ENCODE measurements at regions not wholly inside any gene's neighbourhood (a gene's known extent, or its start where the extent isn't known, plus 50 kb on each side); places are given as distances from the start of the nearest gene placed in this dataset.

DNA sequence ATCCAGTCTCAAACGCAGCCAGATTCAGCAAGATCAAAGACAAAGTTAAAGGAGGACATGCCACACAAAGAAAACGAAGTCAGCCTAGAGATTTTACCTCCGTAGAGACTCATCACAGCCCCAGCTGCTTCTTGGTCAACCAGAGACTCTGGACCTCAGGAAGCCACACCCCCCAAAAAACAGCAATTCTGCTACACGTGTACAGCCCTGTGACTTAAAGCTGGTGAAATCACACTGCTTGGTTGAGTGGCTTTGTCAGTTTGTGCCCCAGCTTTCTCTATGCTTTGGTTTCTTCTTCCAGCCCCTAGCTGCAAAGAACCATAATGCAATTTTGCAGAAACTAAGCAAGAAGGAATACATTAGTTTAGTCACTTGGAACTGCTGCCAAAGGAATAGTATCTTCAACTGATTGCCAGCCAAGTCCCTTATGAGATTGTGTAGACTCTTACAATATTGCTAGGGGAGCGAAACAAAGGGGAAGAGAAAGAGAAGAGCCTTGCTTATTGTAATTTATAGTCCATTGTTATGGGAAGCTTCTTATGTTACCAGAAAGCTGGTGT lies 158.8 kb upstream of the ZNF462 start:
- no peak for DNase-seq (ENCODE audit: low read depth in 2 of 2)

DNA sequence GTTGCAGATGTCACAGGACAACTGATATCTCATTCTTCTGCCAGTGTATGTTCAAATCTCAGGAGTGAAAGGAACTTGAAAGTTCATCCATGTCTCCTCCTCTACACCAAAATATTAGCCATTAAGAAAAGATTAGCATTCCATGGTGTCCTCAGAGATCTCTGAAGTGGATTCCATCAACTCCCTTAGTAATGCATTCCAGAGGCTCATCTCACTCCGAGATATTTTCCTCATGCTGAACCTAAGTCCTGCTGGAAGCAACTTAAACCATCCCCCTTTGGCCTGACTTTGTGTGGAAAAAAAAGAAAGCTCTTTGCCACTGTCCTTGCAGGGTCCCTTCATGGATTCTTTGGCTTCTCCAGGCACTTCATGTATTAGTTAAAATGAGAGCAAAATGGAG lies 155.7 kb upstream of the ZNF462 start:
- no peak for DNase-seq (ENCODE audit: low read depth in 2 of 2)

DNA sequence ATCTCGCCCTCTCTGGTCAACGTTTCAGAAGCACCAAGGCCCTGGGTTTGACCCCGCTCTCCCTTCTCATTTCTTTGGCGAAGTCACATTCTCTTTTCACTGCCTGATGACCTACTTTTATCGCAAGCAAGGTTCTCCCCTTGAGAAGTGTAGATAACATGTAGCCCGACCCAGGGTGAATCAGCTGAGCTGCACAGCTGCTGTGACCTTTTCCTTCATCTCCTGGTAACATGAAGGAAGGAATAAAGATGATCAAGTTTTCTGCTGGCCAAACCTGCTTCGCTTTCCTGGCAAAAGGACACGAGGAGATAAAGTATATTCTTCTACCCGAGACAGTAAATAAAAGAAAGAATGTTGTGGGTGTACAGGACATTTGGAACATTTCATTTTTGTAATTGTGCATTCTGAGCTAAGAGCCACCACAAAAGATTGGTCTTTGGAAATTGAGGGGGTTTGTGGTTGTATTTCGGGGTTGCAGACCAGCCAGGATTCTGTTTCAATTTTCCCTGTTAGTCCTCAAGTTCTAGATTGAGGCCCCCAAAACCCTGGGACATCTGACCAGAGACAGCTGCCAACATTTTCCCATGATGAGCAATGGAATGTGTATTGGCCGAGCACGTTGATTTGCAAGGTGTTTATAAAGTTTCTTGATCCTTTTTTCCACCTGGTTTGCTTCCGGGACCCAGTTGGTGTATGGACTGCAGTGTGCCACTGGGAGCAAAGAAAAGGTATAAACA lies 155.1 kb upstream of the ZNF462 start:
- DNase-seq (ENCODE audit: low read depth in 2 of 2), result no peak

DNA sequence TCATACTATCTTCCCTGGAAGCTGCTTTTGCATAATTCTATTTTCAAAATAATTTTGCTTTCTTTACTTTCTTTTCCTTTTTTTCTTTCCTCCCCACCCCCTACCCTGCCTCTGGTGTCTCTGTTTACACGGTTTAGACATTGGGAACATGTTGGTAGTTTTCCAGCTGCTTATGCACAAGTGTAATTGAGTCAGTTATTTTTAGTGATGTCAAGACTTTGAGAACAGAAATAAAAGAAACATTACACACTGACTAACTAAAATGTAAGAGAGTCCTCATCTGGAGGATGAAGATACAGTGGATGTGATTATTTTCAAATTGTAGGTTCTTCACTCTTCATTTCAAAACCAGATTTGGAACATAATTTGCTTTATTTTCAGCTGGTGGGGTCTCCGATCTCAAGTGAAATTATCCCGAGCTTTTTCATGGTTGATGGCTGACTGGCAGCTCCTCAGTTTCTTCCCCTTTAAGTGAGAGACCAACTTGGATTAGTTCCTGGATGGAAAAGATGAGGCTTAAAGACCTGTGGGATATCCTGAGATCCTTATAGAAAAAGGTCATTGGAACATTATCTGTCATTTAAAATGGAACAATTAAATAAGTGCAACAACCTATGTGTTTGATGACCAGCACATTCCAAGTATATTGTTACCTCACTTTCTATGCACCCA lies 154.4 kb upstream of the ZNF462 start:
- DNase-seq (ENCODE audit: low read depth in 2 of 2), result no peak

DNA sequence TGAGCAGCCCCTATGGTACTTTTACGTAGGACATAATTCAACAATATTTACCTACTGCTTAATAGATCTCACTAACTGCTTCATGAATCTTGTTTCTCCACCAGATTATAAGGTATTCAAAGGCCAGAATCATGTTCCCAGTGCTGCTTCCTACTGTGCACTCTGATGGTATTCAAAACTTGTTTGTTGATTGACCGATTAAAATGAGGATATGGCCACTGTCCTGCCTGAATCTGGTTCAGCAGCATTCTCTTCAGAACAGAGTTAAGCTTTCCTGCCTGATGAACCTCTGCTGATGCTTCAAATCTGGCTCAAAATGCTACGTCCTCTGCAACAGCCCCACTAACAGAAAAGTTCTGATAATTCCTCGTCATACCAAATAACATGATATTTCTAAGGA lies 150.7 kb upstream of the ZNF462 start:
- DNase-seq (ENCODE audit: low read depth in 2 of 2), result no peak

DNA sequence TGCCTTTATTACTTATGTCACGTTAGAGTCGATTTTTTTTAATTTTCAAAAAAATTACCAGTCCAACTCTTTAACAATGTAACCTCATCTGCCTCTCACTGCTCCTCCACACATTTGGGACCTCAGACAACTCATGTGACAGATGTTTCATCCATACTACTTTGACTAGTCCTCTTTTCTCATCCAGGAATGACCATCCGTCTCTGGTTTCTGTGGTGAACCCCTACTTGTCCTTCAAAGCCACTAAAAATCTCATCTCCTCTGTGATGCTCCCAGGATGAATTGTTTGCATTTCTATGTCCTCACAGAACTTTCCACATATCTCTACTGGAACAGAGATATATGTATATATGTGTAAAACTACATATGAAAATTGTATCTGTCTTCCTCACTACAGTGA lies 149.8 kb upstream of the ZNF462 start:
- DNase-seq (ENCODE audit: low read depth in 2 of 2), result no peak

DNA sequence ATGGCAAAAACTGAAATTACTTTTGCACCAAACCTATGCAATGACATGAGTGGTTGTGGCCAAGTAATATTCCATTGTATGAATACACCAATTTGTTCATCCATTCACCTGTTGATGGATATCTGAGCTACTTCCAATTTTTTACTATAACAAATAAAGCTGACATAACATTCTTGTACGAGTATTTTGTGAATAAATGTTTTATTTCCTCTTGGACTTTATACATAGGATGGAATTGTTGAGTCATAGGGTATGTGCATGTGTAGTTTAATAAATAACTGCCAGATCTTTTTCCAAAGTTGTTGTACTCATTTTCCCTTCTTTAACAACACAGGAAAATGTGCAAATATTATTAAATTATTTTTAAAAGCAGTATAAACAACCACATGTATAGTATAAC lies 146.1 kb upstream of the ZNF462 start:
- DNase-seq (ENCODE audit: low read depth in 2 of 2), result no peak

DNA sequence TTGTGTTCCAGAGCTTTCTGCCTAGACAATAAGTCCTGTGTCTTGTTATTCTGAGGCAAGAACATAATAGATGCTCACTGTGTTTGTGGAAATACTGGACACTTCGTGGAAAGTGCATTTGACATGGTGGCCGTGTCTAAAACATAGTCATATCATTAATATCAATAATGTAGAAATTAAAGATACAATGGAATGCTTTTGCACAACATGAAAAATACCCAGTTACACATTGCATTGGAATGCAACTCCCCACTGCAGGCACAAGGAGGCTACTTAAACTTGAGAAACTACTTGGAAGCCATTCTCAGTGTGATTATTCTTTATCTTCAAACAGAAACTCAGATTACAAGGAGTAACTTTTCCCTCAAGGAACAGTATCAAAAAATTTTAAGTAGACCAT lies 145.3 kb upstream of the ZNF462 start:
- DNase-seq (ENCODE audit: low read depth in 2 of 2), result no peak

DNA sequence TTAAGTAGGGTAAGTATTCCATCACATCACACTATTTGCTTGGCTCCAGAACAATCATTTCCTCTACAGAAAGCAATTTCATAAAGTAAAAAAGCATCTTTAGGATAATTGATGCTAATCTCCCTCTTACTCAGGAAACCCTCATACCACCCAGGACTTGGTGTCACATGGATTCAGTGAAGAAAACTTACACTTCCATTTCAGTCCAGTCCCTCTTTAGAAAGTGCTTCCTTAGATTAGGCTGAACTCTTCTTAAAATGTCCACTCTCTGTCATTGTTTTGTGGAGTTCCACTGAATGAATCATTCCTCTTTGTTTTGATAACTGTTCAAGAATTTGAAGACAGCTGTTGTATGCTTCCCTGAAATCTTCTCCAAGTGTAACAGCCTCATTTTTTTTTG lies 144.0 kb upstream of the ZNF462 start:
- DNase-seq (ENCODE audit: low read depth in 2 of 2), result no peak

DNA sequence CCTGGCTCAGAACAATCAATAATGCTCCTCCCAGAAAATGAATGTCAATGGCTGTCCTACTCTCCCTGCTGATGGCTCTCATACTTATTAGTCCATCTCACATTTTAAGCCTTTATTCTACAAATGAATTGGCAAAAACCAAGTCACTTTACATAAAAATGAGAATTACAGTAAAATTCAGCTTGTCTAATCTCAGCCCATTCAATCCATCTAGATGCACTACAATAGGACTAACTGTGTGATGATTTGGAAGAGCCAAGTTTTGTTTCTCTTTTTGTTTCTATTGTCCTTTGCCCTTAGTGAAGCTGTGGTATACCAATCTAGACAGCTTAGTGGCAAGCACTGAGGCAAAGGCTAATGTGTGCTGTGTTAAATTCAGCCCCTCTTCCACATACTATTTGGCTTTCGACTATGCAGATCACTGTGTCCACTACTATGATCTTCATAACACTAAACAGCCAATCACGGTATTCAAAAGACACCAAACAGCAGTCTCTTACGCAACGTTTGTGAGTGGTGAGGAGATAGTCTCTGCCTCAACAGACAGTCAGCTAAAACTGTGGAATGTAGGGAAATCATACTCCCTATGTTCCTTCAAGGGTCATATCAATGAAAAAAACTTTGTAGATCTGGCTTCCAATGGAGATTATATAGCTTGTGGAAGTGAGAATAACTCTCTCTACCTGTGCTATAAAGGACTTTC lies 140.8 kb upstream of the ZNF462 start:
- no peak for DNase-seq (ENCODE audit: low read depth in 2 of 2)

DNA sequence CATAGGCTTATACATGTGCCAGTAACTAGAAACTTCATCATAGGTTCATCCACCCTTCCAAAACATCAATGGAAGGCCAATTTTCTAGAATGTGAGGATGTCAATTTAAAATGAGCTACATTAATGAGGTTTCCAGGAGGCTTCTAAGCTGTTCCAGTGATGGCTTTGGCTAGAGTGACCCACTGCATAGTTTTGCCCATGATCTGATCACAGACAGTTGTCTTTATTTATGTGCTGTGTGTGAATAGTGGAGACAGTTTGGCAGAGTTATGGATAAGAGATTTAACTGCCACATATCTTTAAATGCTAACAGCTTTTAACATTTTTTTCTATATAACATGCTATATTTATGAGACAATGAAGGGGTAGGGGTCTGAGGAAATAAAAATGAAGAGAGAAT lies 139.0 kb upstream of the ZNF462 start:
- no peak for DNase-seq (ENCODE audit: low read depth in 2 of 2)

DNA sequence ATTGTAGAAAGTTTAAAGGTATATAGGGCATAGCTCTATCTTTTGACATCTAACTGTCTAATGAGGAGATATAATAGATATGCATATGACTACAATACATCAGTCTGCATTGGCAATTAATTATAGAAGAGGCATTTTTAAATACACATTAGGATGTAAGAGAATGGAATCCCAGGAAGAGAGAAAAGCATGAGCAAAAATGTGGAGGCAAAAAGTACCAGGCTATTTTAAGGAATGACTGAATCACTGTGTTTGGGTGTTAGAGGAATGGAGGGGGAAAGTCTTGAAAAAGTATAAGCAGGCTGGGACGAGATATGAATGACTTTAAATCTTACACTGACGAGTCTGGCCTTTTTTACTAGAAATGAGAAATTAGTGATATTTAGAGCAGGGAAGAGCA lies 138.4 kb upstream of the ZNF462 start:
- no peak for DNase-seq (ENCODE audit: low read depth in 2 of 2)

DNA sequence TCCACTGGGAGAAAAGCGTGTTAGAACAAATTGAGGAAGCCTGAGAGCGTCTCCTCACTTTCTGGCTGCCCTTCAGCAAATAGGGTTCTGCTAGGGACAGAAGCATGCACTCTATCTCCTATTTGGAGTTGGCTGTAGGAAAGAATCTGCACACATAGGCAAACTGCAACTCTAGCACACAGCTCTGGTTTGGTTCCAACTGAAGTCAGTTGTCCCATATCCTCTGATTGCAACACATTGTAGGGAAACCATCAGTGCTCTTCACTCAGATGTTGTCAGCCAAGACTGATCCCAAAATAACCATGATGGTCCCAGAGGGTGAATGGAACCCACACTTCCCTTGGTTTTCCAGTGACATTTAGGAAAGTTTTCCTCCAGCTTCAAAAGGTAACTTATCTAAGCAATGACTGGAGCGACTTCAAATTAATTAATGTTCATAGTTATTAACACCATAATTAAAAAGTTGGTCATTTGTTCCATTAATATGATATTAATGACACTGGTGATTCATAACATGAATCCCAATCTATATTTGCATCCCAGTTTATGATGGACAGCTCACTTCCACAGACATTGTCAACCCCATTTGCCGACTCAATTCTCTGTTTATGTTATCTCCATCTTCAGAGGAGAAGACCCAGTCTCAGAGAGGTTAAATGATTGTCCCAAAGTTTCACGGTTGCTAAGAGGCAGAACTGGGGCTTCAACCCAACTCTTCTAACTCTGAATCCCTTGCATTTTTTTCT lies 136.7 kb upstream of the ZNF462 start:
- DNase-seq (ENCODE audit: low read depth in 2 of 2), result no peak

DNA sequence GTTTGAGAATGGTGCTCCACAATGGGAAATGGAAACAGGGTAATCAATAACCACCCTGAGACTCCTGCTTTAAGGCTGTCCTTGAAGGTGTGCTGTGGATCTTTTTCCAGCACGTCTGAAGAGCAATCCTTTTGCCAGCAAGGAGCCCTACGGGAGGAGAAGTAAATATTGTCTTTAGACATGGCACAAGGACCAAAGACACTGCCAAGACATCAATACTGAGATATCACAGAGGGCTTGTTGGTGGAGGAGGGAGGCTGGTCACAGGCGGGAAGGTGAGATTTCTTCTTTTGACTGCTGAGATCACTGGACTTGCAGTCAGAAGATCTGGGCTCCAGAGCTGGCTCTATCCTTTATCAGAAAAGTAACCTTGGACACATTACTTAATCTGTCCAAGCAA lies 135.0 kb upstream of the ZNF462 start:
- DNase-seq (ENCODE audit: low read depth in 2 of 2), result no peak

DNA sequence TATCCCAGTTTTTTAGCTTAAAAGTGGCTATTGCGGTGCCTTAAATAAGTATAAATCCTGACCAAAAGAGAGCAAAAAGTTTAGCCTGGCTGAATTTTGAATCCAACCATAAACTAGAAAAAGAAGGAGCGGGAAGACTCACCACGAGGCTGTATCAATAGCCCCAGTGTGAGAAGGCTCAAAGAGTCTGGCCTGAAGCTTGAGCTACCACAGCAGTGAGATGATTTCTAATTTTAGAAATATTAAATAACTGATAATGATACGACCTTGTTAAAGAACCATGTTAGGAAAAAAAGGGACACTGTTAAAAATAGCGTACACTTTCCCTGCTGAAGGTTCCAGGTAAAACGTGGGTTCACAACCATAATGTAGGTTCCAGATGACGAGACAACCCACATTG lies 134.1 kb upstream of the ZNF462 start:
- DNase-seq (ENCODE audit: low read depth in 2 of 2), result no peak

DNA sequence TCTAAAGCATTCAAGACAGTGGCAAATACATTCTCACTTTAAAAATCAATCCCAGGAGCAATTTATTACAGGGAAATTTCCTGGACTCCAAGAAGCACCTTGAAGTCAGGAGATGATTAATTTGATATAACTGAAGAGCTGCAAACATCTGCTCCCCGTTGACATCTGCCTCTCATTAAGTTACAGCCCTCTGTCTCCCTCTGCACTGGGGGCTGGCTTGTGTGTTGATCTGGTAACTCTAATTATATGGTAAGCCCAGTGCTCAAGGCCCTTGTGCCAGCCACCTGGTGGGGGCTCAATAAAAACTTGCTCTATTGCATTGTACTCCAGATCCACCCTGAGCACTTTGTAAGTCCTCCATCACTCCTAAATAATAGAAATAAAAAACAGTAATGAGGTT lies 131.1 kb upstream of the ZNF462 start:
- no peak for DNase-seq (ENCODE audit: low read depth in 2 of 2)

DNA sequence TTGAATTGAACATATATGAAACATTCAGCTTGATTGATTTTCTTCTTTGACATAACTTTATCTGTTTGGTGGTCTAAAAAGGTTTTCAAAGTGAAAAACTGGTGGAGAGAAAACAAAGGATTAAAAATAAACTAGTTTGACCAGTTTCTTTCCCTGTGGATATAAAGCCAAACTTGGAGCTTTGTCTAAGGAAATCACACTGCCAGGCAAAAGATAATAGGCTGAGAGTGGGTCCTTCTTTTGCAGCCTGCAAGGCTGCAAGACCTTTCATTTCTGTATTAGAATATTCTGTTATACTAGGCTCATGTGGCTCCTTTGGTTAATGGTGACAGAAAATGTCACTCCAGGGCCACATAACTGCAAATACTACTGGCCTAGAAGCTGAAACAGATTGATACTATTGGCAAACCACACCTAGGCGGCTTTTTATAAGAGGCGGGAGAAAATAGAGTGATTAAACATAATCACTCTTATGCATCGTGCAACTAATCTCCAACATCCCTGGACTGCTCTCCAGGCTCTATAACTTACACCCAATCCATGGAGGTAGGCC lies 129.1 kb upstream of the ZNF462 start:
- no peak for DNase-seq (ENCODE audit: low read depth in 2 of 2)

DNA sequence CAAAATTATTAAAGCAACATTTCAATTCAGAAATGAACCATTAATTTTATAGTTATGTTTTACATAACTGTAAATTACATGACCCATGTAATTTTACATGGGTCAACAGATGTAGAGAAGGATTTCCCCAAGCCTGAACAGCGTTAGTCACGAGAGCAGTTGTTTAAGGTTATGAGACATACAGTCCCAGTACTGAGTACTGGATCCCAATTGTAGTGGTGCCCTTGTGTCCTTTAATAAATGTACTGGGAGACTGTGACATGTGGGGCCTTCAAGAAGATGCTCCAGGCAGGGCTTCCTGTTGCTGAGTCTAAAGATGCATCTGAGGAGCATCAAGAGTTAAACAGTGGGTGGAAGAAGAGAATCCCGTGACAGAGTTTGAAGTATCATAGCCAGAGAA lies 125.5 kb upstream of the ZNF462 start:
- no peak for DNase-seq (ENCODE audit: low read depth in 2 of 2)

DNA sequence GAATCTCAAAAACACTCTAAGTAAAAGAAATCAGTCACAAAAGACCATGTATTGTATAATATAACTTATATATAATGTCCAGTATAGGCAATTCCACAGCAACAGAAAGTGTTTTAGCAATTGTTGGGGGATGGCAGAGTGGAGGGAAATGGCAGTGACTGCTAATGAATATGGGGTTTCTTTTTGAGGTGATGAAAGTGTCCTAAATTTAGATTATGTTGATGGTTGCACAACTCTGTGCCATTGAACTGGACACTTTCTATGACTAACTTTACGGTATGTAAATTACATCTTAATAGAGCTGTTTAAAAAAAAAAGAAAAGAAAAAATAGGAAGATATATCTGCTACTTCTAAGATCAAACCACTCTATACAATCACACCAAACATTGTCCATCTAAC lies 124.9 kb upstream of the ZNF462 start:
- DNase-seq (ENCODE audit: low read depth in 2 of 2), result no peak

DNA sequence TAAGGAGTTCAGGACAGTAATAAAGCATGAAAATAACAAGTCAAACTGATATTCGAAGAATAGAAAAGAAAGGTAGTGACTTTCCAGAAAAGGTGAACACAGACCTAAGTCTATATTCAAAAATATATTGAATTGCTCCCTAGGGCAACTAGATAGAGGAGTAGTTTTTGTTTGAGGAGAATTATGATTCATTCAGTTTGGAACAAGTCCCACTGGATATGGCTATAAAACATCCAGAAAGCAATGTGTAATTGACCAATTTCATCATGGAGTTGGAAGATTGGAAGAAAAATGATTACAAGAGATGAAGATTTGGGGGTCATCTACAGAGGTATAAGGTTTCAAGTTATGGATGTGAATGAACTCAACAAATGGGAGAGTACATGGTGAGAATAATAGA lies 117.5 kb upstream of the ZNF462 start:
- DNase-seq (ENCODE audit: low read depth in 2 of 2), result no peak

DNA sequence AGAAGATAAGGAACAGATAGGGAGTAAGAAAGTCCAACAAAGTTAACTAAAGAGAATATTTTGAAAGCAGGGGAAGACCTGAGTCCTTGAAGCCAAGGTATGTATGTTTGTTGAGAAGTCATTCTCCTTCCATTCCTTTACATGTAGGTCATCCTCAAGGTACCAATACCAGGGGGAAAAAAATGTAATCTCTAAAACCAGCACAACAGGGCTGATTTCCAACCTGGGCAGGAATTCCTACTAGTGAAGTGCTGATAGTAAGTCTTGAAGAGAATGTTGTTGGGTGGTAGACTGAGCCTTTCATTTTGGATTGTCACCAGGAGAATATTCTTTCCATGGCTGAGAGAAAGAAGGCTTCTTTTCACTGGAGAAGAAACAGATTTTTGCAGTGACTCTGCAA lies 117.1 kb upstream of the ZNF462 start:
- DNase-seq (ENCODE audit: low read depth in 2 of 2), result no peak

DNA sequence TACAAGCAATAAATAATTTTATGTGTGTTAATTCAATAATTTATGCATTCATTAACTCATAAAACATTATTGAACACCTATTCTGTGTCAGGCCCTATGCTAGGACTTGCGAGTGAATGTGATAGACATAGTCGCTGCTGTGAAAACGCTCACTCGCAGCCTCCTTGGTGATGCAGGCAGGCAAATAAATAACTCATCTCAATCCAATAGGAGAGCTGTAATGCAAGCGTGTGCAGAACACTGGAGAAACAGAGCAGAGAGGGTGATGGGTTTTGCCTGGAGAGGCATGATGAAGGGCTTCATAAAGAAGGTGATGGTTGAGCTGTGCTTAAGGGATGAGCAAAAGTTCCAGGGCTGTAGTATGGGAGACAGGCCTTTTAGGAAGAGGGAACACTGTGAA lies 111.3 kb upstream of the ZNF462 start:
- no peak for DNase-seq (ENCODE audit: low read depth in 2 of 2)
